Testis (tissue), 2 donors: ENCODE measurements at regions not wholly inside any gene's neighbourhood (a gene's known extent, or its start where the extent isn't known, plus 50 kb on each side); places are given as distances from the start of the nearest gene placed in this dataset.

Experiments used
- POLR2A ChIP-seq: fragments of 450-650 bp; IDR thresholded peaks from one replicate; pipeline ENCODE4 v1.6.1; 2017; ENCODE audit warnings: antibody characterized with exemption, mild to moderate bottlenecking, moderate library complexity
- TF ChIP-seq, protein P1 (sequence below), 3 experiments: fragments of 450-650 bp in 2 of 3; fragments of 200-600 bp in 1 of 3; sonication (generic) in 1 of 3; IDR thresholded peaks; one replicate each; pipeline ENCODE4 v1.5.1; 2016 to 2019; ENCODE audit warnings: antibody characterized with exemption in 3 of 3, mild to moderate bottlenecking in 2 of 3, moderate library complexity in 1 of 3

GRCh38 chr2:107007927-107008326, 122.0 kb upstream of the ST6GAL2 start:
- TF ChIP-seq, protein P1, sequence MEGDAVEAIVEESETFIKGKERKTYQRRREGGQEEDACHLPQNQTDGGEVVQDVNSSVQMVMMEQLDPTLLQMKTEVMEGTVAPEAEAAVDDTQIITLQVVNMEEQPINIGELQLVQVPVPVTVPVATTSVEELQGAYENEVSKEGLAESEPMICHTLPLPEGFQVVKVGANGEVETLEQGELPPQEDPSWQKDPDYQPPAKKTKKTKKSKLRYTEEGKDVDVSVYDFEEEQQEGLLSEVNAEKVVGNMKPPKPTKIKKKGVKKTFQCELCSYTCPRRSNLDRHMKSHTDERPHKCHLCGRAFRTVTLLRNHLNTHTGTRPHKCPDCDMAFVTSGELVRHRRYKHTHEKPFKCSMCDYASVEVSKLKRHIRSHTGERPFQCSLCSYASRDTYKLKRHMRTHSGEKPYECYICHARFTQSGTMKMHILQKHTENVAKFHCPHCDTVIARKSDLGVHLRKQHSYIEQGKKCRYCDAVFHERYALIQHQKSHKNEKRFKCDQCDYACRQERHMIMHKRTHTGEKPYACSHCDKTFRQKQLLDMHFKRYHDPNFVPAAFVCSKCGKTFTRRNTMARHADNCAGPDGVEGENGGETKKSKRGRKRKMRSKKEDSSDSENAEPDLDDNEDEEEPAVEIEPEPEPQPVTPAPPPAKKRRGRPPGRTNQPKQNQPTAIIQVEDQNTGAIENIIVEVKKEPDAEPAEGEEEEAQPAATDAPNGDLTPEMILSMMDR (IDR thresholded peaks at IDR 0.05) = no peak
- TF ChIP-seq POLR2A = no peak
